IPS-20b (cell line): ENCODE measurements at regions not wholly inside any gene's neighbourhood (a gene's known extent, or its start where the extent isn't known, plus 50 kb on each side); places are given as distances from the start of the nearest gene placed in this dataset.
"Not testable (repeated sequence)": the region's sequence is repeated elsewhere in the genome, so short reads cannot be mapped to it uniquely, and the experiment has no call there.

Source experiments
- H3K27ac ChIP-seq: one replicate; pipeline ENCODE4 v1.5.1; 2013; ENCODE audit warnings: low read length
- H3K27me3 ChIP-seq: 2 replicates; pipeline ENCODE4 v1.6.1; 2013; ENCODE audit warnings: mild to moderate bottlenecking, low read length, inconsistent platforms; ENCODE audit not compliant: insufficient read depth
- H3K36me3 ChIP-seq: 2 replicates; pipeline ENCODE4 v1.6.1; 2013; ENCODE audit warnings: low read depth, mild to moderate bottlenecking, inconsistent platforms, low read length, moderate library complexity; ENCODE audit not compliant: insufficient read depth
- H3K4me1 ChIP-seq: 2 replicates; pipeline ENCODE4 v1.6.1; 2013; ENCODE audit warnings: mild to moderate bottlenecking, control low read depth, inconsistent platforms, low read length, moderate library complexity; ENCODE audit not compliant: insufficient read depth
- H3K4me3 ChIP-seq: 2 replicates; pipeline ENCODE4 v1.5.1; 2013; ENCODE audit warnings: mild to moderate bottlenecking, low read length, inconsistent platforms
- H3K9ac ChIP-seq: 2 replicates; pipeline ENCODE4 v1.6.1; 2013; ENCODE audit warnings: low read depth, mild to moderate bottlenecking, inconsistent platforms, low read length, moderate library complexity
- H3K9me3 ChIP-seq: 2 replicates; pipeline ENCODE4 v1.6.1; 2013; ENCODE audit warnings: mild to moderate bottlenecking, low read depth, low read length, inconsistent platforms; ENCODE audit not compliant: insufficient read depth

DNA sequence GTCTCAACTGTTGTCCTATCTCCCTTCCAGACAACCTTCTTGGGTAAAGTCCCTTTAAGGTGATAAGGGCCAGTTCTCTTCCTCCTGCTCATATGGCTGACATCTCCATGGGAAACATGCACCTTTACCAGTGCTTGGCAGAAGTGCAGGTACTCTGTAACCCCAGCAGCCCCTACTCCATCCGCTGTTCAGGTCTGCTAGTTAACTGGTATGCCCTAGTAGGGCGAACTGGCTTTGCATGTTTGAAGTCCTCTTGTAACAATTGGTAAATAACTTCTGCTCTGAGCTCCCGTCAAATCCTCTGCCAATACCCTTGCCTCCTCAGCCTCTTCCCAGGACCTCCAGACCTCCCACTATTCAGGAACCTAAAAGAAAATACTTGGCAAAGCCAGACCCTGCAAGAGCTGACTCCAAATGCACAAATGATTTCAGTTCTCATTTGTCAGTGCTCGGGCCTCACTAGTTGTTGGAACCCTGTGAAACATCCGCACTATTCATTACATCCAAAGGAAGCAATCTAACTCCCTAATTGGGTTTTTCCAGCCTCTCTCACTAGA, 703.7 kb downstream of the MAFB start:
- H3K9ac ChIP-seq = no peak overlapping the region
- no peak overlapping the region for H3K27ac ChIP-seq

GRCh38 chr20:39983655-39984054, 705.4 kb downstream of the MAFB start:
- Histone ChIP-seq H3K4me3 (no peak overlapping the region), H3K9ac (no peak overlapping the region), H3K27me3 (no peaks in the 10 kb centered on the region), H3K36me3 (no peaks in the 10 kb centered on the region), H3K9me3 (no peaks in the 10 kb centered on the region), H3K27ac (no peak overlapping the region), H3K4me1 (peaks cover 13% of the 10 kb centered on the region)

More for the DNA sequence above, 703.7 kb downstream of the MAFB start:
- no peak overlapping the region for H3K4me3 ChIP-seq
- no peaks in the 10 kb centered on the region for H3K27me3 ChIP-seq
- H3K4me1 ChIP-seq = peaks cover 13% of the 10 kb centered on the region
- H3K36me3 ChIP-seq = no peaks in the 10 kb centered on the region
- H3K9me3 ChIP-seq = no peaks in the 10 kb centered on the region

- Histone ChIP-seq H3K9ac (no peak overlapping the region), H3K4me3 (no peak overlapping the region), H3K9me3 (no peaks in the 10 kb centered on the region), H3K4me1 (peaks cover 13% of the 10 kb centered on the region), H3K36me3 (no peaks in the 10 kb centered on the region), H3K27me3 (no peaks in the 10 kb centered on the region), H3K27ac (no peak overlapping the region)
Measured at GRCh38 chr20:39983183-39983582, 705.9 kb downstream of the MAFB start.

DNA sequence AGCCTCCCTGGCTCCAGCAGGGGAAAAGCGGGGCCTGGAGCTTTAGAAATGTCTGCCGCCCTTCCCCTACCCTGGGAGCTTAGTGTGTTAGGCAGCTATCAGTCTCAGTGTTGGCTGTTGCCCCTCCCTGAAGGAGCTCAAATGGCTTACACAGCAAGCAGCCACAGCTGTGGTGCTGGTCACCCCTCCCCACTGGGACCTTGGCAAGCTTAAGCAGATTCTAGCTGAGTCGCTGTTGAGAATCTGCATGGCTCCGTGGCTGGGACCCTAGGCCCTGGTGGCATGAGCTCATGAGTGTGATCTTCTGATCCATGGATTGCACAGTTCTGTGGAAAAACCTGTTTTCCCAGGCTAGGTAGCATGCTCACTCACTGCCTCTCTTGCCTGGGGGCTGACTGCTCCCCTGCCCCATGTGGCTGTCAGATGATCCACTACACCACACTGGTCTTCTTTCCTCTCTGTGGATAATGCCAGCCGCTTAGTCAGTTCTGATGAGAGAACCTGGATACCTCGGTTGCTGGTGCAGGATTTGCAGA, 714.0 kb downstream of the MAFB start:
- H3K9me3 ChIP-seq = no peaks in the 10 kb centered on the region
- no peak overlapping the region for H3K4me3 ChIP-seq
- H3K9ac ChIP-seq = no peak overlapping the region
- H3K27me3 ChIP-seq = no peaks in the 10 kb centered on the region
- H3K27ac ChIP-seq = no peak overlapping the region
- no peaks in the 10 kb centered on the region for H3K36me3 ChIP-seq
- H3K4me1 ChIP-seq = no peaks in the 10 kb centered on the region

GRCh38 chr20:39968495-39968894, 720.5 kb downstream of the MAFB start:
- H3K4me3 ChIP-seq = no peak overlapping the region
- no peaks in the 10 kb centered on the region; the same call in 1 of the 2 replicates for H3K9me3 ChIP-seq
- H3K4me1 ChIP-seq = no peaks in the 10 kb centered on the region
- H3K9ac ChIP-seq = no peak overlapping the region
- no peak overlapping the region for H3K27ac ChIP-seq
- H3K27me3 ChIP-seq = no peaks in the 10 kb centered on the region
- no peaks in the 10 kb centered on the region for H3K36me3 ChIP-seq

- Histone ChIP-seq H3K4me1 (no peaks in the 10 kb centered on the region), H3K4me3 (no peak overlapping the region)
Measured at GRCh38 chr20:39967806-39968205, 721.2 kb downstream of the MAFB start.

DNA sequence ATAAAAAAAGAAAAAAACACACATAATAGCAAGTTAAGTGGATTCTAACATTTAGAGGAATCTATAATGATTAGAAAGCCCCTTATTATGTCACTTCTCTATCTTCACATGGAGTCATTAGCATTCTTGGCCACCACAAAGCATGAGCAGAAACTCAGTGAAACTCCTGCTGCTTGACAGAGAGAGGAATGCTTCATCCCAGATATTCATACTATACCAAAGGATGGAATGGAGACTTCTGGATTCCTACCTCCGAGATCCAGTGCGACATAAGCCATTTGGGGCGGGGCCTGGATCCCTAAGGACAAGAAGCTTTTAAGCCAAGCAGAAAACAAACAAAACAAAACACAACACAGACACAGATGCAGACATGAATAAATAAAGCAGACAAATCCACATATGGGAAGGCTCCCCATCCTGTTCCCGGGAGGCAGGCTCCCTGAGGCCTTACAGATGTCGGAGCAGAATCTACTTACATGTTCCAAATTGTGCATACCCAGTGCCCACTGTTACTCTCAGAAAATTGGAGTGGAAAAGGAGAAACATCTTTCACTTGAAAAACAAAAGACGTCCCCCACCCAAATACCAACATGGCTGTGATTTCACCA, 727.3 kb downstream of the MAFB start:
- H3K27me3 ChIP-seq = no peaks in the 10 kb centered on the region
- no peak overlapping the region for H3K9ac ChIP-seq
- no peaks in the 10 kb centered on the region for H3K36me3 ChIP-seq
- no peaks in the 10 kb centered on the region for H3K9me3 ChIP-seq
- H3K27ac ChIP-seq = no peak overlapping the region
- no peak overlapping the region for H3K4me3 ChIP-seq
- H3K4me1 ChIP-seq = peaks cover 15% of the 10 kb centered on the region; the same call in 1 of the 2 replicates

More at GRCh38 chr20:39967806-39968205, 721.2 kb downstream of the MAFB start:
- Histone ChIP-seq H3K27ac (no peak overlapping the region), H3K9me3 (no peaks in the 10 kb centered on the region; the same call in 1 of the 2 replicates), H3K36me3 (no peaks in the 10 kb centered on the region), H3K27me3 (no peaks in the 10 kb centered on the region), H3K9ac (no peak overlapping the region)

DNA sequence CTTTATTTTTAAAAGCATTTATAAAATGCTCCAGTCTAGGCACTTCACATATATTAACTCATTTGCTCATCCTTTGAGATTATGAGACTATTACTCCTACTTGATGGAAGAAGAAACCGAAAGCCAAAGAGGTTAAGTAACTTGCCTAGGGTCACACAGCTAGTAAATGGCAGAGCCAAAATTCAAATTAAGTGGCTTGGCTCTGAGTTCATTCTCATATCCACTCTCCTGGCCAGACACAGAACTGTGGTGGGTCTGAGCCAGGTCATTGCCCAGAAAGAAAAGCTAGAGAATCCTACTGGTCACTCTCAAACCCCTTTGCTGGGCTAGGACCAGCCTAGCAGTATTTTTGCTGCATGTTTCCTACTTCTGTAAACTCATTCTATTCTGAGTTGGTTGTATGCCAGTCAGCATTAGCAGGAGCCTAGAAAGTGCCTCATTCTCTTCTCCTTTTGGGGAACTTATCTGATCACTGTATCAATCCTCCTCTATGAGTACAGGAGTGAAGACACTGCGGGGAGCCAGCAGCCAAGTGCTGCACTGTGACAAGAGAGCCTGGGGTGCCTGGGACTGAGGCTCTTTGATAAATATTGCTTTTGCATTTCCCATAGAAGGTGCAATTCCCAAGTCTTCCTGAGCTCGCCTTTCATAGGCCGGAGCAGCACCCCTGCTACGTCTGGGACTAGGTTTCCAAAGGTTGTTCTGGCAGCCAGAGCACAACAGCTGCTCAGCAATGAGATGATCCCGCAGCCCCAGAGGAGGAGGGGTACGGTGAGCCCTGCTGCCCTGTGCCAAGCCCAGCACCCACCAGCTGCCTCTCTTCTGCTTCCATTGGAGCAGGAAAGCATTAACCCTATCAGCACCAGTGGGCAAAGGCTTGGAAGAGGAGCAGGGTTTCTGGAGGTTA, 728.3 kb downstream of the MAFB start:
- Histone ChIP-seq H3K27ac (no peak overlapping the region), H3K9me3 (no peaks in the 10 kb centered on the region), H3K9ac (no peak overlapping the region), H3K36me3 (no peaks in the 10 kb centered on the region), H3K27me3 (no peaks in the 10 kb centered on the region), H3K4me1 (peaks cover 15% of the 10 kb centered on the region; the same call in 1 of the 2 replicates), H3K4me3 (no peak overlapping the region)

DNA sequence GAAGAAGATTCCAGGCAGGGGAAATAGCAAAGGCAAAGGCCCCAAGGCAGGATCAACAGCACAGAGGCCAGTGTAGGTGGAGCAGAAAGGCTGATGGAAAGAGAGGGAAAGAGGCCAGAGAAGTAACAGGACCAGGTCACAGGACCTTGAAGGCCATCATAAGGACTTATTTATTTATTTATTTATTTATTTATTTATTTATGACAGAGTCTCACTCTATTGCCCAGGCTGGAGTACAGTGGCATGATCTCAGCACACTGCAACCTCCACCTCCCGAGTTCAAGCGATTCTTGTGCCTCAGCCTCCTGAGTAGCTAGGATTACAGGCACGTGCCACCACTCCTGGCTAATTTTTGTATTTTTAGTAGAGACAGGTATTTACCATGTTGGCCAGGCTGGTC, 731.1 kb downstream of the MAFB start:
- not testable (repeated sequence) for H3K9me3 ChIP-seq, H3K36me3 ChIP-seq, H3K4me3 ChIP-seq, H3K27ac ChIP-seq, H3K9ac ChIP-seq, H3K27me3 ChIP-seq
- peaks cover 15% of the 10 kb centered on the region; the same call in 1 of the 2 replicates for H3K4me1 ChIP-seq

- no peak overlapping the region for H3K9ac ChIP-seq
- no peaks in the 10 kb centered on the region for H3K27me3 ChIP-seq
- H3K4me3 ChIP-seq = no peak overlapping the region
- H3K4me1 ChIP-seq = no peaks in the 10 kb centered on the region
- H3K9me3 ChIP-seq = no peaks in the 10 kb centered on the region
- H3K36me3 ChIP-seq = no peaks in the 10 kb centered on the region
- no peak overlapping the region for H3K27ac ChIP-seq
Measured at GRCh38 chr20:39954621-39955020, 734.4 kb downstream of the MAFB start.

DNA sequence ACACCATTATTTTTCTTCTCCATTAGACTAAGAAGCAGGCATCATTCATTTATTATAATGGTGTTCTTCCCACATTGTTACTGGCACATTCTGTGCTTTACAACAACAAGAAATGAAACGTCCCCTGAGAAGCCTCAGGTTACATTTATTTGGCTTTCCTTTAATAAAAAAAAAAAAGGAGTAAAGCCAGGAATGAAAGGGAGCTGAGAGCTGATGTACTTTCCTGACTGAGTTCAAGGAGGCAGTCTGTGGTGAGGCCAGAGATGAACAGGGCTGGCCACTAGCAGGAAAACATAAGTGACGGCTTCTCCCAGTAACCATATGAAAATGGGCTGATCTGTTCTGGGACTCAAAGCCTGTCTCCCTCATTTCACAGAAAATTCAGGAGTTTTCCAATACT, 742.1 kb downstream of the MAFB start:
- Histone ChIP-seq H3K9me3 (no peaks in the 10 kb centered on the region), H3K27ac (no peak overlapping the region), H3K9ac (no peak overlapping the region), H3K27me3 (no peaks in the 10 kb centered on the region), H3K4me3 (no peak overlapping the region), H3K36me3 (no peaks in the 10 kb centered on the region), H3K4me1 (no peaks in the 10 kb centered on the region)
